PFSK-1 (cell line): ENCODE measurements at regions not wholly inside any gene's neighbourhood (a gene's known extent, or its start where the extent isn't known, plus 50 kb on each side); places are given as distances from the start of the nearest gene placed in this dataset.

ENCODE experiments used
- FOXP2 ChIP-seq: optimal IDR thresholded peaks from 2 replicates; pipeline ENCODE3; 2011; ENCODE audit warnings: borderline replicate concordance, control low read depth, inconsistent platforms; ENCODE audit not compliant: insufficient read depth; ENCODE audit errors: extremely low read length, extremely low read depth
- POLR2AphosphoS5 ChIP-seq: IDR thresholded peaks from 2 replicates; pipeline ENCODE4 v1.6.1; 2012; ENCODE audit warnings: low read depth, mild to moderate bottlenecking, control low read depth, low read length, moderate library complexity
- REST ChIP-seq, 2 experiments: IDR thresholded peaks; 2 replicates each; pipeline versions ENCODE4 v1.6.1 to v1.8.0; 2011 to 2012; ENCODE audit warnings: low read depth in 2 of 2, low read length in 2 of 2, control low read depth in 1 of 2, inconsistent platforms in 1 of 2, mild to moderate bottlenecking in 1 of 2, moderate library complexity in 1 of 2; ENCODE audit not compliant: insufficient read depth in 1 of 2
- SIN3A ChIP-seq: IDR thresholded peaks from 2 replicates; pipeline ENCODE4 v1.6.1; 2012; ENCODE audit warnings: mild to moderate bottlenecking, low read length, moderate library complexity, borderline replicate concordance; ENCODE audit not compliant: insufficient read depth
- TAF1 ChIP-seq: IDR thresholded peaks from 2 replicates; pipeline ENCODE4 v1.6.1; 2012; ENCODE audit warnings: low read length, control low read depth, borderline replicate concordance; ENCODE audit not compliant: insufficient read depth

GRCh38 chr20:52003415-52003814 lies 188.2 kb downstream of the ZFP64 start:
- TF ChIP-seq TAF1: no peak
- TF ChIP-seq SIN3A: no peak
- TF ChIP-seq REST (IDR thresholded peaks at IDR 0.05; ENCODE audit: insufficient read depth in 1 of 2, low read depth in 2 of 2, low read length in 2 of 2): no peak
- no peak for TF ChIP-seq POLR2AphosphoS5
- TF ChIP-seq FOXP2: no peak
